ENCODE measurements at regions not wholly inside any gene's neighbourhood (a gene's known extent, or its start where the extent isn't known, plus 50 kb on each side); places are given as distances from the start of the nearest gene placed in this dataset.

GRCh38 chr4:32140636-32141035 is 1420.5 kb downstream of the PCDH7 start:
- Histone ChIP-seq H3K27me3 (replicated peaks in 1 of 4; ENCODE audit: control insufficient read depth in 3 of 4, extremely low read depth in 1 of 4, insufficient read depth in 3 of 4, low read length in 3 of 4) (no peaks in the 10 kb centered on the region), H2BK20ac (ENCODE audit: low read length) (no peak overlapping the region), H2BK5ac (ENCODE audit: low read depth, low read length) (no peak overlapping the region), H3K56ac (replicated peaks; ENCODE audit: insufficient read length, low read depth, low read length) (no peak overlapping the region), H3K79me1 (ENCODE audit: low read depth, low read length) (no peaks in the 10 kb centered on the region), H4K5ac (ENCODE audit: insufficient read length, low read depth, low read length) (no peak overlapping the region), H2BK12ac (ENCODE audit: low read depth, low read length) (no peak overlapping the region), H4K8ac (ENCODE audit: extremely low read depth, insufficient read depth, low read length) (no peak overlapping the region), H3K27ac (ENCODE audit: low read depth, low read length) (no peak overlapping the region), H3K4me3 (ENCODE audit: extremely low read depth in 1 of 4, insufficient read depth in 2 of 4, low read depth in 3 of 4, low read length in 4 of 4) (no peak overlapping the region), H4K91ac (replicated peaks; ENCODE audit: insufficient read length, low read length) (no peak overlapping the region), H2AFZ (ENCODE audit: low read length) (peak overlapping the region; percentile 12; the same call in 1 of the 2 replicates), H4K20me1 (replicated peaks in 1 of 2; ENCODE audit: control insufficient read depth in 1 of 2, insufficient read depth in 2 of 2, low read length in 2 of 2) (no peaks in the 10 kb centered on the region), H2AK5ac (ENCODE audit: low read depth, low read length) (no peak overlapping the region), H3K9me3 (ENCODE audit: insufficient read depth in 2 of 2, low read depth in 1 of 2, low read length in 1 of 2) (no peaks in the 10 kb centered on the region), H3K9ac (replicated peaks in 1 of 4; ENCODE audit: extremely low read depth in 1 of 4, low read depth in 3 of 4, low read length in 3 of 4) (no peak overlapping the region), H3K36me3 (ENCODE audit: control insufficient read depth in 2 of 4, insufficient read depth in 4 of 4, low read length in 3 of 4) (no peaks in the 10 kb centered on the region), H3K4me1 (replicated peaks in 1 of 4; ENCODE audit: control insufficient read depth in 3 of 4, insufficient read depth in 4 of 4, low read length in 3 of 4) (peaks cover 0 to 4% (median 2%) of the 10 kb centered on the region in 4 experiments; a peak in 1 of 7 replicates), H3K4ac (replicated peaks; ENCODE audit: insufficient read length, low read depth, low read length) (no peak overlapping the region), H3K23ac (ENCODE audit: insufficient read length) (no peak overlapping the region), H3K4me2 (ENCODE audit: insufficient read depth in 1 of 2, low read depth in 2 of 2, low read length in 2 of 2) (no peak overlapping the region), H3K23me2 (ENCODE audit: low read depth, low read length) (no peaks in the 10 kb centered on the region), H2BK15ac (ENCODE audit: low read length) (no peak overlapping the region), H3K18ac (ENCODE audit: extremely low read depth, low read length) (no peak overlapping the region), H3K79me2 (ENCODE audit: control insufficient read depth in 1 of 2, insufficient read depth in 2 of 2, low read length in 2 of 2) (no peaks in the 10 kb centered on the region), H3K14ac (ENCODE audit: insufficient read length) (no peak overlapping the region), H2BK120ac (replicated peaks; ENCODE audit: low read depth, low read length) (no peak overlapping the region)
- no peak for TF ChIP-seq CTBP2 (IDR thresholded peaks at IDR 0.05; ENCODE audit: borderline replicate concordance, insufficient read depth, insufficient read length, low read length)
- TF ChIP-seq EZH2 (IDR thresholded peaks at IDR 0.05; ENCODE audit: low read depth, low read length, severe bottlenecking) = no peak
- no peak for TF ChIP-seq CBX8 (IDR thresholded peaks at IDR 0.05; ENCODE audit: borderline replicate concordance, low read depth, low read length)
- no peak for TF ChIP-seq JUN (IDR thresholded peaks at IDR 0.05; ENCODE audit: low read depth, low read length)
- TF ChIP-seq ASH2L (IDR thresholded peaks at IDR 0.05; ENCODE audit: low read length) = no peak
- no peak for TF ChIP-seq SAP30 (IDR thresholded peaks at IDR 0.05; ENCODE audit: insufficient read depth, insufficient replicate concordance, low read length)
- no peak for TF ChIP-seq MAX (IDR thresholded peaks at IDR 0.05)
- TF ChIP-seq EP300 (IDR thresholded peaks at IDR 0.05; ENCODE audit: borderline replicate concordance in 1 of 2, low read depth in 2 of 2, low read length in 2 of 2) = no peak
- no peak for TF ChIP-seq PHF8 (conservative IDR thresholded peaks at IDR 0.05; ENCODE audit: low read depth, low read length)
- ChIA-PET CTCF (ENCODE audit: partially characterized antibody) (interaction anchor here (0.7 kb wide), 1 partner anchor 289 kb away, joined by 3 read pairs; no protein-coding TSS in a partner anchor), POLR2A (ENCODE audit: partially characterized antibody) (no interaction called here)
- no peak for FAIRE-seq
- WGBS, 2 experiments (ENCODE audit: extremely low coverage in 1 of 2, insufficient coverage in 1 of 2, insufficient read length in 1 of 2, insufficient replicate concordance in 2 of 2, low coverage in 1 of 2, low lambda C conversion rate in 2 of 2, missing lambda C conversion rate in 1 of 2) = 79% methylated on average over 2 of the region's 2 CpGs; no CpG with 5 or more reads in 1 of the 2 experiments
- DNase-seq (ENCODE audit: low read depth in 1 of 2, low spot score in 2 of 2) = no peak
